ENCODE measurements at regions not wholly inside any gene's neighbourhood (a gene's known extent, or its start where the extent isn't known, plus 50 kb on each side); places are given as distances from the start of the nearest gene placed in this dataset.

DNA sequence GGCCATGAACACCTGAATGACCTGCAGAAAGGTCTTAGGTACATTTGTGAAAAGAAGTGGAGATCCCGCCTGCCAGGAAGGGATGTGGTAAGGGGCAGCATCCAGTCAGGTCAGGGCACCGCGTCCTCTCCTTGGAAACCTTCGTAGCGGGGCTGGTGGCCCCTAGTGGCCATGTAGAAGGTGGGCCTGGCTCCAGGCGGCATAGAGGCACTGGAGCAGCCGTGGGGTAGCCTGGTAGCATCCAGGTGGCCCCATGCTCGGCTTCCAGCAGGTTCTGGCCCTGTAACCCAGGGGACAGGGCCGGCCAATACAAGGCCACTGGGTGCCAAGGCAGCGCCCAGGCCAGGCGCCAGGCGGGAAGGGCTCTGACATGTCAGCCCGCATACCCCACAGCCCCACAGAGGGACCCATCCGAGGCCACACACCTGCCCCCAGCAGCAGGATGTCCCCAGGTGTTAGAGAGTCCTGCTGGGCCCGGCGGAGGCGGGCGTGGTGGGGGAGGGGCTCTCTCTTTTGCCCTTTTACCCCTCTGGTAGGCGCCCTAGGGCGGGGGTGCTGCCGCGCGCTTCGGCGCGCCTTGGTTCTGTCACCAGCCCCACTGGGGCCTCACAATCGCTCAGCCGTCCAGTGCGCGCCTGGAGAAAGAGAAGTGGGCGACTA lies 58.3 kb upstream of the SPATA31E1 start:
- no peak for DNase-seq (ENCODE audit: low spot score)

DNA sequence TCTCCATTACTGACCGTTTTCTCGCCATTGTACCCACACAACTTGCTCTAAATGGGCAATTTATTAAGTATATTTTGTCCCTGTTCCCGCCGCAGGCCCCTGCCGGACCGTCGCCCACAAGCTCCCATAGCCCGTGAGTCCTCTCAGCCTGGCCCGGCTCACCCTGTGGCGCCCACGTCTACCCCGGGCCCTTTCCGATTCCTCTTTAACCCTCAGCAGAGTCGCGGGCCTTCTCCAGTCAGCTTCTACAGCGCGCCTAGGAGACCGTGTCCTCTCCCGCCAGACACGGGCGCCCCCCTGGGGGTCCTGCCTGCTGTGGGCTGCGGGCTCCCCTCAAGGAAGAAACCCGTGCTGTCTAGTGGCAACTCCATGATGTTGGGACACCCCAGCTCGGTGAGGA lies 57.8 kb upstream of the SPATA31E1 start:
- DNase-seq (ENCODE audit: low spot score): no peak

- DNase-seq (ENCODE audit: low spot score): no peak
These were observed 56.3 kb upstream of the SPATA31E1 start for GRCh38 chr9:87826331-87826730.

- DNase-seq (ENCODE audit: low spot score): no peak
These were observed 55.3 kb upstream of the SPATA31E1 start for GRCh38 chr9:87827341-87827740.

DNA sequence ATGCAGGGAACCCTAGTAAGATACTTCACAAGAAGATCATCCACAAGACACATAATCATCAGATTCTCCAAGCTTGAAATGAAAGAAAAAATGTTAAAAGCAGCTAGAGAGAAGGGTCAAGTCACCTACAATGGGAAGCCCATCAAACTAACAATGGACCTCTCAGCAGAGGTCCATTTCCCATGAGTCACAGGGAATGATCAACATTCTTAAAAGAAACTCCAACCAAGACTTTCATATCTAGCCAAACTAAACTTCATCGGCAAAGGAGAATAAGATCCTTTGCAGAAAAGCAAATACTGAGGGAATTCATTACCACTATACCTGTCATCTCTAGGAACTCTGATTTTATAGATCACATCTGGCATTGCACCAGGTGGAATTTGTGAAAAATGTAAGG lies 52.9 kb upstream of the SPATA31E1 start:
- no peak for DNase-seq (ENCODE audit: low spot score)

- DNase-seq (ENCODE audit: low spot score): no peak
These were observed 52.2 kb upstream of the SPATA31E1 start for GRCh38 chr9:87830446-87830845.

DNA sequence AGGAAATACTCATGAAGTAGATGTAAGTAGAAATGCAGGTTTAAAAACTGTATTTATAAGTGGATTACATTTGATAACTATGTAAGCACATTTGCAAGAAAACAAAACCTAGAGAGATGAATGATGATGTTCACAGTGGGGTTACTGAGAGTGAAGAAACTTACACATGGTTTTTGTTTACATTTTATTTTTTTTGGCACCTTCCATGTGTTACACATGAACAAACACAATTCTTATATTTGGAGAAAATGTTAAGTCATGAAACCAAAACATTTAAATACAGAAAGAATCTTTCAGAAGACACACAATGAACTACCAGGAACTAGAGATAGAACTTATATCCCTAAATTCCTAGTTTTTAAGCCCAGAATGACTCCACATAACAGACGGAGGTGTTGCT lies 51.5 kb upstream of the SPATA31E1 start:
- no peak for DNase-seq (ENCODE audit: low spot score)

Data from CD4-positive, alpha-beta T cell treated with Interleukin-6 at 100 ng/mL for 8 hours (primary cell).